Left ventricle myocardium inferior (tissue), 1 donor: ENCODE measurements at regions not wholly inside any gene's neighbourhood (a gene's known extent, or its start where the extent isn't known, plus 50 kb on each side); places are given as distances from the start of the nearest gene placed in this dataset.

Experiments used
- DNase-seq: peaks from one replicate; pipeline ENCODE4 v3.0.0-alpha.2; 2020
- H3K27ac ChIP-seq: fragments of 200-600 bp; replicated peaks from 2 replicates; pipeline ENCODE4 v1.8.0; 2021
- H3K27me3 ChIP-seq: fragments of 200-600 bp; 2 replicates; pipeline ENCODE4 v1.8.0; 2021; ENCODE audit warnings: low read depth
- H3K36me3 ChIP-seq: fragments of 200-600 bp; 2 replicates; pipeline ENCODE4 v1.8.0; 2021
- H3K4me1 ChIP-seq: fragments of 200-600 bp; 2 replicates; pipeline ENCODE4 v1.8.0; 2021
- H3K4me3 ChIP-seq: fragments of 200-600 bp; 2 replicates; pipeline ENCODE4 v1.8.0; 2021; ENCODE audit warnings: mild to moderate bottlenecking, moderate library complexity
- H3K9me3 ChIP-seq: fragments of 200-600 bp; replicated peaks from 2 replicates; pipeline ENCODE4 v1.8.0; 2021
- CTCF ChIP-seq: fragments of 200-600 bp; IDR thresholded peaks from 2 replicates; pipeline ENCODE4 v1.8.0; 2021; ENCODE audit warnings: antibody characterized with exemption, mild to moderate bottlenecking, borderline replicate concordance
- intact Hi-C: fragments of 100-400 bp; cut with micrococcal nuclease; formaldehyde crosslinking; loops from one replicate; pipeline ENCODE4 v1.11.0; 2022
- donor health status: DM: no; HTN: yes; CAD: no; lungs with severe emphysema.

DNA sequence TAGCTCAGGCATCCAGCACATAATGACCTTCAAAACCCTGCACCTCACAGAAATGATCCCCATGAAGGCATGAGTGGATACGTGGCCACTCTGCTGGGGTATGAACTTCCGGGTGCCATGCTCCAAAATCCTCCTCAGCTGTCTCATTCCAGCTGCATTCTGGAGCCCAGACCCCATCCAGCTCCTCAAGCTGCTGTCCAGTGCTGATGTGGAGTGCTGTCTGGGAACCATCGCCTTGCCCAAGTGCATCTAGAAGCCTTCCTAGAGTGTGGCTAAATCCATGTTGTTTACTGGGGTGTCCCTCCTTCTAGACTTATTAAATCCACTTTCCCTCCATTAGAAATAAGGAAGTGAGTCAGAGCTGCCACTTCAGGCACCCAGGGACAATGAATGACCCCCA is 130.8 kb upstream of the PTPRT start:
- intact Hi-C loops: no loop called here
- no peak for TF ChIP-seq CTCF
- Histone ChIP-seq H3K9me3 (no peaks in the 10 kb centered on the region), H3K4me1 (no peaks in the 10 kb centered on the region), H3K27me3 (peaks cover 38% of the 10 kb centered on the region), H3K27ac (no peak overlapping the region), H3K36me3 (no peaks in the 10 kb centered on the region), H3K4me3 (no peak overlapping the region)
- no peak for DNase-seq

DNA sequence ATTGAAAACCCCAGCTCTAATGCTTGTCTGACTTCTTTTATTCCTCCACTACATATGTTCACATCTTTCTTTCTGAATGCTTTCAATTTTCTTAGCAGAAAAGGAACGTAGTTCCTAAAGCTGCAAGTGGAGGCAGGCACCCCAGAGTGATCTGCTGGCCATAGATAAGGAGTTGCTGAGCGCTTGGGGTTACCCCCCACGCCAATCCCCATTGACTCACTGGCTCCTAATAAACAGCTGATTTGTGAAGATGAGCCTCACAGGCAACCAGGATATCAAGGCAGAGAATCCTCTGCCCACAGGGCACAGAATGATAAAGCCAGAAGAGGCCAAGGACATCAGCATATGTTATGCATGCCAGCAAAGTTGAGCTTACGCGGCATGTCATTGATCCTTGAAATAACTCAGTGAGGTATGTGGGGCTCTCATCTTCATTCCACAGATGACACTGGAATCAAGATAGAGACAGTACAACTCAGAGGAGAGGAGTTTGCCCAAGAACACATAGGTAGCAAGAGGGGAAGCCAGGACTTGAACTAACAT is 129.1 kb upstream of the PTPRT start:
- Histone ChIP-seq H3K27ac (no peak overlapping the region), H3K9me3 (no peaks in the 10 kb centered on the region), H3K36me3 (no peaks in the 10 kb centered on the region), H3K4me3 (no peak overlapping the region), H3K4me1 (no peaks in the 10 kb centered on the region), H3K27me3 (peaks cover 40% of the 10 kb centered on the region)
- DNase-seq: no peak
- no peak for TF ChIP-seq CTCF
- intact Hi-C loops: no loop called here

DNA sequence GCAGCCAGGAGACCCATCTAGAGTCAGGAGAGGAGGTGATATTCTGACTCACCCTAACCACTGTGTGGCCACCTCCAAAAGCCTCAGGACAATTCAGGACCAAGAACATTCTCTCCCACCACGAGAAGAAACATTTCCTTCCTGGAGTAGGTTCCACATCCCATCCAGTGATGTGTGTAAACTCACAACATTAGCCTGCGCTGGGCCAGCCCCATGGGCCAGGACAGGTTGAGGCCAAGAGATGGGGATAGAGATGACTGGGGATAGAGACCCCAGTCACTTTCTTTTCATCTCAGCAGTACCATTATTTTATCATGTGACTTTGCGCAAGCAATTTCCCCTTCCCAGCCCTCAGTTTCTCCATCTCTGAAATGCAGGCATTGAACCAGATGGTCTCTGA is 126.6 kb upstream of the PTPRT start:
- H3K4me3 ChIP-seq: no peak overlapping the region
- no peak for DNase-seq
- no peaks in the 10 kb centered on the region for H3K36me3 ChIP-seq
- no peaks in the 10 kb centered on the region for H3K9me3 ChIP-seq
- intact Hi-C loops: no loop called here
- H3K27ac ChIP-seq: no peak overlapping the region
- H3K4me1 ChIP-seq: no peaks in the 10 kb centered on the region
- no peak for TF ChIP-seq CTCF
- peaks cover 47% of the 10 kb centered on the region for H3K27me3 ChIP-seq

DNA sequence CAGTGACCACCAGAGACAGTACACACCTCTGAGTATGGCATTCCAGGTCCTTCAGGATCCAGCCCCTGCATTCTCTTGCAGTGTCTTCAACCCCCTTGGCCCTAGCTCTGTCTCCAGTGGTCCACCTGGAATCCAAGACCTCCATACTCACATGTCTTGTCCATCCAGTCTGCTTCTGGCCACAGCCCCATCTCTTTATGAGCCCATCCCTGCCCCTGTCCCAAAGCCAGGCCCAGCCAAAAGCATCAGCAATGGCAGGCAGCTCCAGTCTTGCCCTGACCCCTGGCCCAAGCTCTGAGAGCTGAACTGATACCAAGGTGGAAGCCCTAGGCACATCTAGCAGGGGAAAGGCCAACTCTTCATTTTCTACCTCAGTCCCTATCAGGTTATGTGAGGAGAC is 119.6 kb upstream of the PTPRT start:
- TF ChIP-seq CTCF: no peak
- intact Hi-C loops: no loop called here
- Histone ChIP-seq H3K27ac (no peak overlapping the region), H3K4me1 (no peaks in the 10 kb centered on the region), H3K36me3 (no peaks in the 10 kb centered on the region), H3K4me3 (no peak overlapping the region), H3K9me3 (peaks cover 16% of the 10 kb centered on the region), H3K27me3 (peaks cover 25% of the 10 kb centered on the region)
- no peak for DNase-seq

GRCh38 chr20:43306837-43307236 is 117.1 kb upstream of the PTPRT start:
- no peak for DNase-seq
- intact Hi-C loops: no loop called here
- Histone ChIP-seq H3K27ac (no peak overlapping the region), H3K4me3 (no peak overlapping the region), H3K4me1 (no peaks in the 10 kb centered on the region), H3K9me3 (peaks cover 16% of the 10 kb centered on the region), H3K27me3 (peaks cover 18% of the 10 kb centered on the region), H3K36me3 (no peaks in the 10 kb centered on the region)
- TF ChIP-seq CTCF: no peak

- H3K27me3 ChIP-seq: peaks cover 10% of the 10 kb centered on the region
- H3K4me3 ChIP-seq: no peak overlapping the region
- H3K27ac ChIP-seq: no peak overlapping the region
- no peaks in the 10 kb centered on the region for H3K4me1 ChIP-seq
- intact Hi-C loops: no loop called here
- H3K36me3 ChIP-seq: no peaks in the 10 kb centered on the region
- H3K9me3 ChIP-seq: peaks cover 16% of the 10 kb centered on the region
- no peak for TF ChIP-seq CTCF
- no peak for DNase-seq
Observed at GRCh38 chr20:43305749-43306148, 116.0 kb upstream of the PTPRT start.
